Neural progenitor cell (in vitro differentiated cells): ENCODE measurements at regions not wholly inside any gene's neighbourhood (a gene's known extent, or its start where the extent isn't known, plus 50 kb on each side); places are given as distances from the start of the nearest gene placed in this dataset.

Source experiments
- EZH2 ChIP-seq: fragments of 200-600 bp; sonication (generic); IDR thresholded peaks from 2 replicates; pipeline ENCODE4 v1.6.1; 2017; ENCODE audit warnings: antibody characterized with exemption, mild to moderate bottlenecking, moderate library complexity
- TF ChIP-seq, protein P1 (sequence below): fragments of 200-600 bp; sonication (generic); IDR thresholded peaks from 2 replicates; pipeline ENCODE4 v1.5.1; 2017; ENCODE audit warnings: antibody characterized with exemption, mild to moderate bottlenecking

DNA sequence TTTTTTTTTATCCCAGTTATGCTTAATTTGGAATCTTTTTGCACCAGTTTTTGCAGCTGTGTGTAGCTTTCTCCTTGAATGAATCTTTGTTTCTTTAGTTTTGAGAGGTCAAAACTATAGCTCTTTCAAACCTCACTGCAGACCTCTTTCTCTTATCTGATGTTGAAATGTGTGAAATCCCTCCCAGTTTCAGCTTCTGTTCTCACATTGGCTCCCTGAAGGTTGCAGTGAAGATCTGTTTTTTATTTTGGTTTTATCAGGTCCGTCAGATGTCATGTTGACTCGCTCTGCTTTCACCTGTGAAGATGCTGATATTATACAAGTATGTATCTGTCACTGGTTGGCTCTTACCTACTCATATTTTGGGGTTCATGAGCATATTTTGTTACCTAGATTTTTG, 372.0 kb downstream of the RFC3 start:
- TF ChIP-seq, protein P1, sequence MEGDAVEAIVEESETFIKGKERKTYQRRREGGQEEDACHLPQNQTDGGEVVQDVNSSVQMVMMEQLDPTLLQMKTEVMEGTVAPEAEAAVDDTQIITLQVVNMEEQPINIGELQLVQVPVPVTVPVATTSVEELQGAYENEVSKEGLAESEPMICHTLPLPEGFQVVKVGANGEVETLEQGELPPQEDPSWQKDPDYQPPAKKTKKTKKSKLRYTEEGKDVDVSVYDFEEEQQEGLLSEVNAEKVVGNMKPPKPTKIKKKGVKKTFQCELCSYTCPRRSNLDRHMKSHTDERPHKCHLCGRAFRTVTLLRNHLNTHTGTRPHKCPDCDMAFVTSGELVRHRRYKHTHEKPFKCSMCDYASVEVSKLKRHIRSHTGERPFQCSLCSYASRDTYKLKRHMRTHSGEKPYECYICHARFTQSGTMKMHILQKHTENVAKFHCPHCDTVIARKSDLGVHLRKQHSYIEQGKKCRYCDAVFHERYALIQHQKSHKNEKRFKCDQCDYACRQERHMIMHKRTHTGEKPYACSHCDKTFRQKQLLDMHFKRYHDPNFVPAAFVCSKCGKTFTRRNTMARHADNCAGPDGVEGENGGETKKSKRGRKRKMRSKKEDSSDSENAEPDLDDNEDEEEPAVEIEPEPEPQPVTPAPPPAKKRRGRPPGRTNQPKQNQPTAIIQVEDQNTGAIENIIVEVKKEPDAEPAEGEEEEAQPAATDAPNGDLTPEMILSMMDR, result no peak
- TF ChIP-seq EZH2, result no peak
